Urothelium cell line (cell line): ENCODE measurements at regions not wholly inside any gene's neighbourhood (a gene's known extent, or its start where the extent isn't known, plus 50 kb on each side); places are given as distances from the start of the nearest gene placed in this dataset.

Experiments
- DNase-seq: peaks from one replicate; pipeline ENCODE4 v3.0.0; 2011; ENCODE audit warnings: low spot score, mixed read lengths
- FAIRE-seq: peaks from 2 replicates; lab custom pipeline; 2011; peaks lifted over from hg19 to GRCh38; lab: Jason Lieb, UNC

GRCh38 chr1:223445402-223445801 lies 52.2 kb downstream of the CCDC185 start:
- FAIRE-seq: no peak
- no peak for DNase-seq

- FAIRE-seq (no peak), DNase-seq (no peak)
Observed at GRCh38 chr1:223453902-223454301, 60.7 kb downstream of the CCDC185 start.

DNA sequence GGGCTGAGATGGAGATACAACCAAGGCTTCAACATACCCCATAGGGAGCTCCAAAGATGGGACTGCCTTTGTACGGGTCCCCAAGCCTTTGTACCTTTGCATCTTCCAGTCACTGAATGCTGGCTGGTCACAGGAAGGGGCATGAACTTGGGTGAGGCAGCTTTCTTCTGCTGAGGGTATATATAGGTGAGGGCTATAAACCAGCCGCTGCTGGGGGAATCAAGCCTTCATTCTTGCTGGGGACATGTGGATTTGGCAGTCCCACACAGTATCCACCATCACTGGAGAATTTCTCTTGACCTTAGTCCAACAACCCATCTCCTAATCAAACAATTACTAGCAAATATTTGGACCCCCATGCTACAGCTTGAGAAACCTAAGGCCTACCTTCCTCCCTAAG lies 61.7 kb downstream of the CCDC185 start:
- no peak for FAIRE-seq
- DNase-seq: no peak

DNA sequence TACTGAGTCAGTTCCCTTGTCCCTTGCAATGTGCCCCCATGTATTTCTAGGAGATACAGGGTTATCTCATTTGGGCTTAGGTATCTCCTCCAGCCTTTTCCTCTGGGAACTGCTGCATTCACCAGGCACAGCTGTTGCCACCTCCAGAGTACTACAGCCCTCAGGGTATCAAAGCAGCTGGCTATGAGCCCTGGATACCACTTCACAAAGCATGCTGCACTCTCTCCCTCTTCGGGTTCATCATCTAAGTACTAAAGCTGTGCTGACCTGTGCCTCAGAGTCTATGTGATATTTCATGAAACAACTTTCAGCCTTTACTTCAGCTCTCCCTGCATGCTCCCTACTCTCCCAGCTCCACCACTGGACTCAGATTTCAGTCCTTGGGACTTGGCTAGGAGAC lies 62.3 kb downstream of the CCDC185 start:
- no peak for DNase-seq
- no peak for FAIRE-seq

GRCh38 chr1:223456747-223457146 lies 63.5 kb downstream of the CCDC185 start:
- no peak for DNase-seq
- no peak for FAIRE-seq

DNA sequence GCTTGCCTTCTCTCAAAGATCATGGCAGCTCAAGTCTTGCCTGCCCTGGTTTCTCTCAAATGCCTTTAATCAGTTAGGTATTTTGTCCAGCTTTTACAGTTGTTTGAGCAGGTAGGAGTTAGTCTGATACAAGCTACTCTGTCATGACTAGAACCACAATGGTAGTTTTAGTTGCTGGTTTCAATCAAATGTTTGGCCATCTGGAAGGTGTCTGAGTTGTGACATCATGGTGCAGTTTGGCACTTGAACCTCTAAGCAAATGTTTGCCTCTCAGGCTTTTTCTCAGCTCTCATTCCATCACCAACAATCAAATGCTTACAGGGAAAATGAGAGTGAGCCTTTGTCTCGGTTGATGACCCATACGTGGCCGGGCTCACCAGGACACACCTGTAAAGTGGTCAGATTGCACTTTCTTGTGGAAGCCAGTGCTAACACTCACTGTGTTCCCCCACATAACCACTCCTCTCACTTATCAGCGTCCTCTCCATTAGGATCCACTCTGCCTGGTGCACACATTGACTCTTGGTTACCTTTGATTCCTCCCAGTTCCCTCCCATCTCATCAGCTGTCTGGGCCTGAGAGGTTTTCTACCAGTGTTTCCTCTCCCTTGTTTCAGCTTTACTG lies 67.5 kb downstream of the CCDC185 start:
- DNase-seq (no peak), FAIRE-seq (no peak)

GRCh38 chr1:223462047-223462630 lies 68.9 kb downstream of the CCDC185 start:
- FAIRE-seq: no peak
- no peak for DNase-seq

- DNase-seq (no peak), FAIRE-seq (no peak)
Observed at GRCh38 chr1:223462866-223463404, 69.7 kb downstream of the CCDC185 start.

DNA sequence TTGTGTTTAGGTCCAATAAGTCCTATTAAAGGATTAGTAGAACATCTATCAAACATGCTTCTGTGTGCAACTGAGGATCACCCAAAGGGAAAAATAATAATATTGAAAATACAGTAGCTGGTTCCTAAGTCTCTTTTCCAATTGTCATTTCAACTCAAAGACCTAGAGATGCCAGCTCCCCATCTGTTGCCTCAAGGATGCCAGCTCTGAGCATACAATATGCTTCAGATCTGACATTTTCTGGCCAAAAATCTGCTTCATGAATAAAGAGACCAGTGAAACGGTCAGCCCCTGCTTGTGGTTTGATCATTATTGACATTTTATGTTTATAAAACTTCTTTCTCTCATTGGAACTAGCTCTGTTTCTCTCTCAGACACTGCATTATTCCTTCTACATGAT lies 72.9 kb downstream of the CCDC185 start:
- DNase-seq (no peak), FAIRE-seq (no peak)

DNA sequence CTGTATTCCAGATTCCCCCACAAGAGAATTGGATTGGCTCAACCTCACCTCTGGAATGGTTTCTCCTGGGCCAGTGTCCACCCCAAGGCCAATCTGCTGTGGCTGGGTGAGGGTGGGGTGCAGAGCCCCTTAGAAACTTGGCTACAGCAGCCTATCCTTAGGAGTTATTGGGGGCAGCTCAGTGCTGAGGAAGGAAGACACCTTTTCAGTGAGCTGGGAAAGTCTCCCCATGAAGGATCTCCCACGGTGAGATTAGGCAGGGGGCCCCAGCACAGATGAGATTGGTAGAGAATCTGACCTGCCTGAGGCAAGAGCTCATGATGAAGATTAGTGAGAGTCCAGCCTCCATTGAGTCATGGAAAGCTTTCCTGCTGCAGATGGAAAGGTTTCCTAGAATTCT lies 78.4 kb downstream of the CCDC185 start:
- FAIRE-seq (no peak), DNase-seq (no peak)

- FAIRE-seq: no peak
- no peak for DNase-seq
Observed at GRCh38 chr1:223472057-223472456, 78.8 kb downstream of the CCDC185 start.

DNA sequence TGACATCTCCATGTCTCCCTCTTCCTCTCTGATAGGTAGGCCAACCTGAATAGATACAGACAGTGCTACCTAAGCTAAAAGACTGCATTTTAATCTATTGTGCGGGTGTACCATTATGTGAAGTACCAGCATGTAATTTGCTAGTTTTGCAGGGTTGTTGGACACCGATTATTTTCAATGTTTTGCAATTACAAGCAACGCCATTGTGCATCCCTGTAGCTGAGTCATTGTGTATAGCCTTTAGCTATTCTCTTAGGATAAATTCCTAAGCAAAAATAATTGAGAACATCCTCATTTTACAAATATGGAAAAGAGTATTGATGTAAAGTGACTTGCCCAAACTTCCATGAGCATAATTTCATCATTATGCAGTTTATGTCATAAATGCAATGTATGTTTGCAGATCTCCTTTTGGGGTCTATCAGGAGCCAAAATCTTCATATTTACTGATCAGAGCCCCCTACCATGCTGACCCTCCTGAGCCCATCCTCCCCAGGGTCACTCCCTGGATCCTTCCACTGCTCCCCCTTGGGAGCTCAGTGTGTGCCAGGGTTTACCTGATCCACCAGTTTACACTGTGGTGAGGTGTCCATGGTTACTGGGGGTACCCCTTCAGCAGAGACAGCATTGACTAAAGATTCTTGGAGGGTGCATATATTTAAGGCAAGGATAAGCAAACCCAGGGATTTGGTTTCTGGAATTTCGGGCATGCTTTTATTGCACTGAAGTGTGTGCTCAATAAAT lies 80.6 kb downstream of the CCDC185 start:
- FAIRE-seq (no peak), DNase-seq (no peak)

DNA sequence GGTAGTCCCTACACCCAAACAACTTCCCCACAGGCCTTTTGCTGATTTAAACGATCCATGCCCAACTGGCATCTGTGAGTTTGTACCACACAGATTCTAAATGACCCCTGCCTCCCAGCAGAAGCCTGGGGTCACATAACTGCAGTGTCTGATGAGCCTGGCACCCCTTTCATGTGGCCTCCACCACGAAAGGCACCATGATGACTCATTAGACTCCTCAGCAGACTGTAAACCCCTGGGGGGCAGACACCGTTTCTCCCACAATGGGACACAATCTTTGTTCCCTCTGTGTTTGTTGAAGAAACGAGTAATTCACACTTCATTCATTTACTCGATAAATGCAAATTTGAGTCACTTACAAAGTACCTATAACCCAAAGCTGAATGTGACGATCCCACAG lies 81.6 kb downstream of the CCDC185 start:
- DNase-seq: no peak
- FAIRE-seq: no peak

DNA sequence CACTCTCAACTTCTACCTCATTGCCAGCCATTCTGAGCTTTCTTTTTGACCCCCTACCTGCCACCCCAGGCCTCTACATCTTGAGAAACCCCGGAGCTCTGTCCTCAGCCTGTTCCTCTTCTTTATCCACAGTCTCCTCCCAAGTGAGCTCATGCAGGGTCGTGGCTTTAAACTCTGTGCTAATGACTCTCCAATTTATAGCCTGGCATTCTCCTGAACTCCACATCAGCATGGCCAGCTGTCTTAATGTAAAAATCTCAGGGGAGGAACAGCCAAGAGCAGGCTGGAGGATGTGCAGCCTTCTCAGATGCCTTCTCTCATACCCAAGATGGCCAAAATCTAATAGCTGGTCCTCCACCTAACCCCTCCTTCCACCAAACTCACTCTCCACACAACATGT lies 84.2 kb downstream of the CCDC185 start:
- no peak for DNase-seq
- no peak for FAIRE-seq

DNA sequence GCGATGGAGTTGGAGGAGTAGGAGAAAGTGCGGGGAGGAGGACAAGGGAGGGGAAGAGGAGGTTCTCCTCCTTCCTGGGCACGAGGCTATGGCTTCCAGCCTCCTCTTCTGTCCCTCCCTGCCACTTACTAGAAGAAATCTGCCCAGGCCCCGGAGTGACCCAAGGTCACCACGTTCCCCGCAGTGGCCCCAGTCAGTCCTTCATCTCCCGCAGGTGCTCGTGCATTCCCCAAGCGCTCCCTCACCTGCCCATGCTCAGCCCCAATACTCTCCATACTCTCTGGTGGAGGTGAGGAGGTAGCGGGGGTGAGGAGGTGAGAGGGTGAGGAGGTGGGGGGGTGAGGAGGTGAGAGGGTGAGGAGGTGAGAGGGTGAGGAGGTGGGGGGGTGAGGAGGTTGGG lies 85.4 kb downstream of the CCDC185 start:
- no peak for DNase-seq
- peak; percentile 20 for FAIRE-seq

- FAIRE-seq: no peak
Observed at GRCh38 chr1:223479261-223479660, 86.0 kb downstream of the CCDC185 start.

GRCh38 chr1:223479718-223480425 lies 86.7 kb downstream of the CCDC185 start:
- DNase-seq (no peak), FAIRE-seq (peak; percentile 40)

More at GRCh38 chr1:223479261-223479660, 86.0 kb downstream of the CCDC185 start:
- peak; percentile 26 for DNase-seq

DNA sequence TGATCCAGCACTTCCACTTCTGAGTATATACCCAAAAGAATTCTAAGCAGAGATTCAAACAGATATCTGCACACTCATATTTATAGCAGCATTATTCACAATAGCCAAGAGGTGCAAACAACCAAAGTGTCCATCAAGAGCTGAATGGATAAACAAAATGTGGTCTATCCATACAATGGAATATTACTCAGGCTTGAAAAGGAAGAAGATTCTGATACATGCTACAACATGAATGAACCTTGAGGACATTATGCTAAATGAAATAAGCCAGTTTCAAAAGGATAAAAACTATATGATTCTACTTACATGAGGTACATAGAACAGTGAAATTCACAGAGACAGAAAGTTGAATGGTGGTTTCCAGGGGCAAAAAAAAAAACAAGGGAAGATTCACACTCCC lies 88.9 kb downstream of the CCDC185 start:
- no peak for FAIRE-seq
- DNase-seq: no peak

GRCh38 chr1:223482766-223483165 lies 89.6 kb downstream of the CCDC185 start:
- no peak for DNase-seq
- FAIRE-seq: no peak

- no peak for DNase-seq
- FAIRE-seq: no peak
Observed at GRCh38 chr1:223483511-223483910, 90.3 kb downstream of the CCDC185 start.

GRCh38 chr1:223486366-223486765 lies 93.2 kb downstream of the CCDC185 start:
- FAIRE-seq: no peak
- DNase-seq: no peak
